Activated CD8-positive, alpha-beta T cell treated with anti-CD3 and anti-CD28 coated beads, Interleukin-2, amount 10 ng/mL, durations not matched to agents 7 days and 5 days (primary cell): ENCODE measurements at regions not wholly inside any gene's neighbourhood (a gene's known extent, or its start where the extent isn't known, plus 50 kb on each side); places are given as distances from the start of the nearest gene placed in this dataset.

ENCODE experiments used
- ATAC-seq: fragments of 150-1000 bp; cut with Tn5 transposase; one replicate; pipeline ENCODE4 v1.10.0; 2021; ENCODE audit warnings: moderate library complexity
- CTCF ChIA-PET: fragments of 350-600 bp; sonication (Branson Sonifier 250); formaldehyde crosslinking; loops from one replicate; lab custom pipeline; 2021; ENCODE audit warnings: antibody characterized with exemption; lab: Charles Lee
- POLR2A ChIA-PET: fragments of 350-600 bp; sonication (Branson Sonifier 250); formaldehyde crosslinking; loops from one replicate; lab custom pipeline; 2021; ENCODE audit warnings: antibody characterized with exemption; lab: Charles Lee
- DNase-seq: peaks from one replicate; pipeline ENCODE4 v3.0.0-alpha.2; 2020
- H3K27ac Mint-ChIP-seq: one replicate; pipeline ENCODE4 v1.8.0; 2021; ENCODE audit warnings: mild to moderate bottlenecking, mixed read lengths
- H3K27me3 Mint-ChIP-seq: one replicate; pipeline ENCODE4 v1.8.0; 2021; ENCODE audit warnings: low read depth, mixed read lengths
- H3K36me3 Mint-ChIP-seq: one replicate; pipeline ENCODE4 v1.8.0; 2021; ENCODE audit warnings: low read depth, mixed read lengths
- H3K4me1 Mint-ChIP-seq: one replicate; pipeline ENCODE4 v1.8.0; 2021; ENCODE audit warnings: low read depth, mixed read lengths
- H3K4me3 Mint-ChIP-seq: one replicate; pipeline ENCODE4 v1.8.0; 2021; ENCODE audit warnings: mild to moderate bottlenecking, mixed read lengths
- H3K9me3 Mint-ChIP-seq: one replicate; pipeline ENCODE4 v1.8.0; 2022; ENCODE audit warnings: mixed read lengths; ENCODE audit not compliant: insufficient read depth

GRCh38 chr14:71638523-71639196 is 293.6 kb upstream of the RGS6 start:
- DNase-seq (no peak), ATAC-seq (no peak)
- Mint-ChIP-seq H3K27me3 (no peaks in the 10 kb centered on the region), H3K4me3 (no peak overlapping the region), H3K9me3 (peaks cover 10% of the 10 kb centered on the region), H3K4me1 (peaks cover 4% of the 10 kb centered on the region), H3K36me3 (peaks cover 42% of the 10 kb centered on the region), H3K27ac (no peak overlapping the region)
- ChIA-PET POLR2A (no interaction called here), CTCF (interaction anchor here (1.1 kb wide), 1 partner anchor 21 kb away, joined by 4 read pairs; no protein-coding TSS in a partner anchor)

GRCh38 chr14:71642715-71643114 is 289.5 kb upstream of the RGS6 start:
- peaks cover 25% of the 10 kb centered on the region for H3K36me3 Mint-ChIP-seq
- ChIA-PET POLR2A (no interaction called here), CTCF (no interaction called here)
- no peaks in the 10 kb centered on the region for H3K27me3 Mint-ChIP-seq
- no peak overlapping the region for H3K27ac Mint-ChIP-seq
- H3K9me3 Mint-ChIP-seq = peaks cover 8% of the 10 kb centered on the region
- no peak overlapping the region for H3K4me3 Mint-ChIP-seq
- ATAC-seq = no peak
- DNase-seq = no peak
- no peaks in the 10 kb centered on the region for H3K4me1 Mint-ChIP-seq

- no peak overlapping the region for H3K27ac Mint-ChIP-seq
- peaks cover 27% of the 10 kb centered on the region for H3K36me3 Mint-ChIP-seq
- no peaks in the 10 kb centered on the region for H3K4me1 Mint-ChIP-seq
- H3K4me3 Mint-ChIP-seq = no peak overlapping the region
- peaks cover 8% of the 10 kb centered on the region for H3K9me3 Mint-ChIP-seq
- ChIA-PET CTCF (interaction anchor here (0.7 kb wide), 1 partner anchor 78 kb away, joined by 3 read pairs; no protein-coding TSS in a partner anchor), POLR2A (no interaction called here)
- H3K27me3 Mint-ChIP-seq = no peaks in the 10 kb centered on the region
- ATAC-seq = no peak
- DNase-seq = no peak
These were observed 286.6 kb upstream of the RGS6 start for GRCh38 chr14:71645656-71646055.

GRCh38 chr14:71646518-71646917 is 285.7 kb upstream of the RGS6 start:
- ChIA-PET CTCF (no interaction called here), POLR2A (no interaction called here)
- Mint-ChIP-seq H3K4me1 (no peaks in the 10 kb centered on the region), H3K36me3 (peaks cover 31% of the 10 kb centered on the region), H3K4me3 (no peak overlapping the region), H3K27me3 (no peaks in the 10 kb centered on the region), H3K27ac (no peak overlapping the region), H3K9me3 (peaks cover 8% of the 10 kb centered on the region)
- DNase-seq = no peak
- ATAC-seq = no peak

GRCh38 chr14:71647086-71647784 is 285.0 kb upstream of the RGS6 start:
- H3K27me3 Mint-ChIP-seq = no peaks in the 10 kb centered on the region
- H3K27ac Mint-ChIP-seq = no peak overlapping the region
- ChIA-PET POLR2A (no interaction called here), CTCF (no interaction called here)
- ATAC-seq (no peak), DNase-seq (no peak)
- peaks cover 36% of the 10 kb centered on the region for H3K36me3 Mint-ChIP-seq
- H3K4me3 Mint-ChIP-seq = no peak overlapping the region
- H3K9me3 Mint-ChIP-seq = peaks cover 4% of the 10 kb centered on the region
- no peaks in the 10 kb centered on the region for H3K4me1 Mint-ChIP-seq

GRCh38 chr14:71648725-71649124 is 283.5 kb upstream of the RGS6 start:
- Mint-ChIP-seq H3K27me3 (no peaks in the 10 kb centered on the region), H3K36me3 (peaks cover 41% of the 10 kb centered on the region), H3K27ac (no peak overlapping the region), H3K4me1 (no peaks in the 10 kb centered on the region), H3K4me3 (no peak overlapping the region), H3K9me3 (peaks cover 10% of the 10 kb centered on the region)
- ChIA-PET CTCF (no interaction called here), POLR2A (no interaction called here)
- ATAC-seq = no peak
- DNase-seq = no peak

- no peak for DNase-seq
- Mint-ChIP-seq H3K27ac (no peak overlapping the region), H3K9me3 (peaks cover 10% of the 10 kb centered on the region), H3K27me3 (no peaks in the 10 kb centered on the region), H3K4me1 (no peaks in the 10 kb centered on the region), H3K4me3 (no peak overlapping the region), H3K36me3 (peaks cover 50% of the 10 kb centered on the region)
- POLR2A ChIA-PET = no interaction called here
- ATAC-seq = no peak
- CTCF ChIA-PET = interaction anchor here (0.6 kb wide), 1 partner anchor 22 kb away, joined by 3 read pairs; no protein-coding TSS in a partner anchor
These were observed 282.0 kb upstream of the RGS6 start for GRCh38 chr14:71650187-71650755.

- Mint-ChIP-seq H3K27me3 (no peaks in the 10 kb centered on the region), H3K4me3 (no peak overlapping the region), H3K27ac (no peak overlapping the region), H3K4me1 (no peaks in the 10 kb centered on the region), H3K36me3 (peaks cover 50% of the 10 kb centered on the region), H3K9me3 (peaks cover 10% of the 10 kb centered on the region)
- CTCF ChIA-PET = no interaction called here
- POLR2A ChIA-PET = no interaction called here
- no peak for ATAC-seq
- DNase-seq = no peak
These were observed 281.0 kb upstream of the RGS6 start for GRCh38 chr14:71651228-71651627.

- Mint-ChIP-seq H3K27me3 (no peaks in the 10 kb centered on the region), H3K27ac (no peak overlapping the region), H3K4me1 (no peaks in the 10 kb centered on the region), H3K9me3 (peaks cover 10% of the 10 kb centered on the region), H3K4me3 (no peak overlapping the region), H3K36me3 (peaks cover 48% of the 10 kb centered on the region)
- no peak for DNase-seq
- no peak for ATAC-seq
- ChIA-PET POLR2A (no interaction called here), CTCF (no interaction called here)
These were observed 279.9 kb upstream of the RGS6 start for GRCh38 chr14:71652368-71652767.

- Mint-ChIP-seq H3K4me1 (peaks cover 16% of the 10 kb centered on the region), H3K9me3 (peaks cover 10% of the 10 kb centered on the region), H3K27ac (no peak overlapping the region), H3K27me3 (no peaks in the 10 kb centered on the region), H3K36me3 (peaks cover 60% of the 10 kb centered on the region), H3K4me3 (no peak overlapping the region)
- CTCF ChIA-PET = interaction anchor here (0.8 to 1.0 kb wide), 2 partner anchors 7 to 201 kb away, joined by 3 read pairs; no protein-coding TSS in a partner anchor
- DNase-seq = no peak
- POLR2A ChIA-PET = no interaction called here
- ATAC-seq = no peak
These were observed 277.4 kb upstream of the RGS6 start for GRCh38 chr14:71654810-71655209.

GRCh38 chr14:71658261-71658860 is 273.9 kb upstream of the RGS6 start:
- CTCF ChIA-PET = interaction anchor here (1.0 kb wide), 2 partner anchors 13 to 53 kb away, joined by 3 read pairs; no protein-coding TSS in a partner anchor
- Mint-ChIP-seq H3K4me3 (no peak overlapping the region), H3K9me3 (no peaks in the 10 kb centered on the region), H3K4me1 (peaks cover 16% of the 10 kb centered on the region), H3K27me3 (no peaks in the 10 kb centered on the region), H3K36me3 (peaks cover 46% of the 10 kb centered on the region), H3K27ac (no peak overlapping the region)
- ATAC-seq = no peak
- no peak for DNase-seq
- POLR2A ChIA-PET = no interaction called here

GRCh38 chr14:71659159-71659558 is 273.1 kb upstream of the RGS6 start:
- ChIA-PET CTCF (interaction anchor here (1.0 kb wide), 2 partner anchors 20 to 53 kb away, joined by 3 to 4 read pairs; no protein-coding TSS in a partner anchor), POLR2A (no interaction called here)
- H3K36me3 Mint-ChIP-seq = peaks cover 45% of the 10 kb centered on the region
- ATAC-seq (no peak), DNase-seq (no peak)
- H3K27ac Mint-ChIP-seq = peak overlapping the region; percentile 24
- no peaks in the 10 kb centered on the region for H3K27me3 Mint-ChIP-seq
- no peaks in the 10 kb centered on the region for H3K9me3 Mint-ChIP-seq
- peaks cover 16% of the 10 kb centered on the region for H3K4me1 Mint-ChIP-seq
- no peak overlapping the region for H3K4me3 Mint-ChIP-seq
